Vagina (tissue), 2 donors: ENCODE measurements at regions not wholly inside any gene's neighbourhood (a gene's known extent, or its start where the extent isn't known, plus 50 kb on each side); places are given as distances from the start of the nearest gene placed in this dataset.

Source experiments
- POLR2A ChIP-seq, 2 donors: fragments of 450-650 bp; IDR thresholded peaks; one replicate each; pipeline ENCODE4 v1.6.1; 2017; ENCODE audit warnings: antibody characterized with exemption in 2 of 2, mild to moderate bottlenecking in 2 of 2, moderate library complexity in 2 of 2
- TF ChIP-seq, protein P1 (sequence below), 3 experiments: fragments of 450-650 bp in 2 of 3; fragments of 200-600 bp in 1 of 3; sonication (generic) in 1 of 3; IDR thresholded peaks; one replicate each; pipeline ENCODE4 v1.5.1; 2017 to 2019; ENCODE audit warnings: antibody characterized with exemption in 3 of 3, mild to moderate bottlenecking in 2 of 3, moderate library complexity in 2 of 3

DNA sequence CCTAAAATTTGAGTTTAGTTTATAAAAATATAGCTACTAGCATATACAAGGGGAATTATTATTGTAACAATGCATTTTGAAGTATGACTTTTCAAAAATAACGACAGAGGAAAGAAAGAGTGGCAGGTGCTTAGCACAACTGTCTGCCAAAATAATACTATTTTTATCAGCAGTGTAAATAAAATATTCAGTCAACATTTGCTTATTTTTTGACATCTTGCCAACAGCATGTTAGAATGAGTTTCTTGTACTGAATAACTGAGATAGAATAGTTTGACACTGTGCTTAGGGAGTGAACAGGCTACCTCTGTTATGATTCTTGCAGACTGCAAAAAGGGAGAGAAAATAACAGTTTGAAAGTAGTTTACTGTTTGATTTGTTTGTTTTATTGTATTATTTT lies 909.8 kb downstream of the BRINP3 start:
- TF ChIP-seq, protein P1, sequence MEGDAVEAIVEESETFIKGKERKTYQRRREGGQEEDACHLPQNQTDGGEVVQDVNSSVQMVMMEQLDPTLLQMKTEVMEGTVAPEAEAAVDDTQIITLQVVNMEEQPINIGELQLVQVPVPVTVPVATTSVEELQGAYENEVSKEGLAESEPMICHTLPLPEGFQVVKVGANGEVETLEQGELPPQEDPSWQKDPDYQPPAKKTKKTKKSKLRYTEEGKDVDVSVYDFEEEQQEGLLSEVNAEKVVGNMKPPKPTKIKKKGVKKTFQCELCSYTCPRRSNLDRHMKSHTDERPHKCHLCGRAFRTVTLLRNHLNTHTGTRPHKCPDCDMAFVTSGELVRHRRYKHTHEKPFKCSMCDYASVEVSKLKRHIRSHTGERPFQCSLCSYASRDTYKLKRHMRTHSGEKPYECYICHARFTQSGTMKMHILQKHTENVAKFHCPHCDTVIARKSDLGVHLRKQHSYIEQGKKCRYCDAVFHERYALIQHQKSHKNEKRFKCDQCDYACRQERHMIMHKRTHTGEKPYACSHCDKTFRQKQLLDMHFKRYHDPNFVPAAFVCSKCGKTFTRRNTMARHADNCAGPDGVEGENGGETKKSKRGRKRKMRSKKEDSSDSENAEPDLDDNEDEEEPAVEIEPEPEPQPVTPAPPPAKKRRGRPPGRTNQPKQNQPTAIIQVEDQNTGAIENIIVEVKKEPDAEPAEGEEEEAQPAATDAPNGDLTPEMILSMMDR (IDR thresholded peaks at IDR 0.05): no peak
- TF ChIP-seq POLR2A (IDR thresholded peaks at IDR 0.05): no peak
